ENCODE measurements at regions not wholly inside any gene's neighbourhood (a gene's known extent, or its start where the extent isn't known, plus 50 kb on each side); places are given as distances from the start of the nearest gene placed in this dataset.

GRCh38 chr3:176347424-176348146, 849.7 kb downstream of the TBL1XR1 start:
- TF ChIP-seq POLR2A (IDR thresholded peaks at IDR 0.05) (no peak), CTCF (IDR thresholded peaks at IDR 0.05) (no peak)

Data from lower leg skin (tissue), 3 donors.